Activated CD4-positive, CD25-positive, alpha-beta regulatory T cell treated with anti-CD3 and anti-CD28 coated beads, Interleukin-2, amount 50 U/mL, for 72 hours (primary cell): ENCODE measurements at regions not wholly inside any gene's neighbourhood (a gene's known extent, or its start where the extent isn't known, plus 50 kb on each side); places are given as distances from the start of the nearest gene placed in this dataset.

ENCODE experiments used
- DNase-seq: peaks from one replicate; pipeline ENCODE4 v3.0.0; 2021

DNA sequence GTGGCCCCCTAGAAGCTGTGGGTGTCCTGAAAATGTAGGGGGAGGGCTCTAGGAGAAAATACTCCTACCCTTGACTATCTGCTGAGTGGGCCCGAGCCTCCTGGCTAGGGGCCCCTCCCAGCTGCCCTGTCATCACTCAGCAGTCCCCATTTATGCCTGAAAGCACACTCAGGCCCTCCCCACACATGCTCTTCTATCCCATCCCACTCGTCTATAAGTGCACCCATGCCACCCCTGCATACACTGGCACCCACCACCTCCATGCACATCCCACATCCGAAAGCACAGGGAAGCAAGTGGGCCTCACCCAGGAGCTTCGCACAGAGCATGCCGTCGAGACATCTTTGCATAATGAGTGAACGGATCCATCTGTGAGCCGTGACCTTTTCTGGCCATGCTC, 80.4 kb upstream of the POU3F1 start:
- no peak for DNase-seq

DNA sequence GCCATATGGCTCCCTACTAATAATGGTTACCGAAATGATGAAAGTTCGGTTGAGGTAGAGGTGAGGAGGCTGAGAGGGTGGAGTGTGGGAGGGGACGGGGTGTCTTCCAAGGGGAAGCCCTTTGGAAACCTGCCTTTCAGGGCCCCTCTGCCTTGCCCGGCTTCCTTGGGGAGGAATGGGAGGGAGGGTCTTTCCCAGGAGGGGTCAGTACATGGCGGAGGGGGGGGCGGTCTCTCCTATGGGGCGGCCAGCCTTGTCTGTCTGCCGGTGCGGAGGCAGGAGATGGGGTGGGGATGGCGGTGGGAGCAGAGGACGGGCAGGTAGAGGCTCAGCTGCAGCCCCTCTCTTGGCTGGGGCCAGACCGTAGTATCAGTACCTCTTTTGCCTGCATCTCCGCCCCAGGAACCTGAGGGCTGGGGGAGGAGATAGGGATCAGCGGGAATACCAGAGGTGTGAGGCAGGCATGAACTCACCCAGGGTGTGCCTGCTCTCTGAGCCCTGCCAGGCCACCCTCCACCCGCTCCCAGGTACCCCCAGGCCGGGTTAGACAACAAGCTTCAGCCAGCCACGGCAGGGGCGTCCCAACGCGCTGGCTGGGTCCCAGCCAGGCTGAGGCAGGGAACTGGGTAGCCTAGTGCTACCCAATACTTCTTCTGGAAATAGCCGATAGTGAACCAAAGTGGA, 79.4 kb upstream of the POU3F1 start:
- DNase-seq, result no peak

DNA sequence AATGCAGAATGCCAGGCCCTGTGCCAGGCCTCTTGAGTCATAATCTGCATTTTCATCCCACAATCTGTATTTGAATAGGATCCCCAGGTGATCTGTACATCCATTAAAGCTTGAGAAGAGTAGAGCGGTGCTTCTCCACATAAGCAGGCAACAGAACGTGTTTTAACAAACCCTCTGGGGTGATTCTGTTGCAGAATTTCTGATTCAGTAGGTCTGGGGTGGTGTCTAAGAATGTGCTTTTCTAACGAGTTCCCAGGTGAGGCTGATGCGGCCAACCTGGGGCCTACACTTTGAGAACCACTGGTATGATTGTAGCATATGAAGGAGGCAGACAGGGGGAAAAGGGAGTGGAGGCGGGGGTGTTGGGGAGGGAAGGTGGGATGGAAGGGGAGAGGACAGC, 78.4 kb upstream of the POU3F1 start:
- DNase-seq, result no peak

DNA sequence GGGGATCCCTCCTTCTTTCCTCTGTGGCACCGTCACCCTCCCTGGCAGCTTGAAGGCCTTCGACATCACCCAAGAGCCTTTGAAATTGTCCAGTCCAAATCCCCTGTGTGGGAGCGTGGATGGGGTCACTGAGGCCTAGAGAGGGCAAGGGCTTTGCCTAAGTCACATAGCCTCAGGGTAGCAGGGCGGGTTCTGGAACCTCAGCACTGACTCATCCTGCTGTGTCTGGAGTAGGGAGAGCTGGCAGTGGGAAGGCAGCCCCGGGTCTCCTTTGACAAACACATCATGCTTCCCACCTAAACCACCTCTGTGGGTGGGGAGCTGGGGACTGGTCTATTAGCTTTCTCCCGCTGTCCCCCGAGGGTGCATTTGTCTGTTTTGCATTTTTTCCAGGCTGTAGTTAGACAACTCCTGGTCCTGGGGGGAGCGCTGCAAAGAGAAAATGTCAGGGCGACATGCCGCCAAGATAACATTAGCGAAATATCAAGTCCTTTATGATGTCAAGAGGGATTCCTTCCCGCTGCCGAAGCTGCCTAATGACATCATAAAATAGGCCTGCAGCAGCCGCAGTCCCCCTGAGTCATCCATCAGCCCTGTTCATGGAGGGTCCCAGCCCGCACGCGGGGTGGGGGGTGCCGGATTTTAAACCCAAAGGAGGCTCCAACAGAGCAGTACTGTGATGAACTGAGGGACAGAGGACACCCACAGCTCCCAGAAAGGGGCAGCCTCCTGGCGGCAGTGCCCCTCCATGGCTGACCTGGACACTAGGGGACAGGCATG, 77.0 kb upstream of the POU3F1 start:
- DNase-seq, result no peak

DNA sequence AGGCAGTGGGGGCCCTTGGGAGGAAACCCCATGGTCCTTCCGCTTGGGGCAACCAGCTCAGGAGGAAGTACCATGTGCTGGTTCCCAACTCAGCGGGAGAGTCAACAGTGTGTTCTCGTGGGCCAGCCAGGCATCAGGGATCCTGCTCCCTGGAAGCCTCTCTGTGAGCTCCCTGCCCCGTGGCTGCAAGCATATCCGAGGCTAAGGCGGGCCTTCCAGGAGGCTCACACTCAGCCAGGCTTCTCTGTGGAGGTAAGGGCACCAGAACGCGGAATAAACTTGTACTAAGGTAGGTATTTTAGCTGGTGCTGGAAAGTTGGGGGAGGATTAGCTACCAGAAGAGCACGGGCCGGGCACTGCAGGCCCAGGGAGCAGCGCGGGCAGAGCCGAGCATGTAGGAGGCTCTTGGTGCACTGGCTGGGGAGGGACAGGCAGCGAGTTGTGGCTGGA, 74.7 kb upstream of the POU3F1 start:
- DNase-seq, result no peak

DNA sequence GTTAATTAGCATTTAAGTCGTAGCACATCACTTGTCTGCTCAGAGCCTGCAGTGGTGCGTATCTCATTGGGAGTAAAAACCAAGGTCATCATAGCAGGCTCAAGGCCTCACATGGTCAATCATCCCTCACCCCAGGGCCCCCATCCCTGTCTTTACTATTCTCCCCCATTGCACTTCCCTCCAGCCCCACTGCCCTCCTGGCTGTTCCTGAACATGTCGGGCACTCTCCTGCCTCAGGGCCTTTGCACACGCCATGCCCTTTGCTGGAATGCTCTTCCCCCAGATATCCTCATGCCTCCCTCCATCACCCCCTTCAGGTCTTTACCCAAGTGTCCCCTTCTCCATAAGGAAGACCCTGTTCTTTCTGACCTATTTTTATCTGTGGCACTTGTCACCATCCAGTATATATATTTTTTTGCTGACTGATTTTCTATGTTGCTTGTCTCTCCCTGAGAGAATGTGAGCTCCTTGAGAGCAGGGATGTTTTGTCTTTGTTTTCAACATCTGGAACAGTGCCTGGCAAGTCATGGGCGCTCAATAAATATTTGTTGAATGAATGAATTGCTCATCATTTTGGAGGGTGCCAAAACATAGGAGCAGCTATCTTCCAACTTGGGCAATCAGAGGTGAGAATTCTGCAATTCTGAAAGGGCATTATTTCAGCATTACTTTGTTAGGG, 74.1 kb upstream of the POU3F1 start:
- no peak for DNase-seq

DNA sequence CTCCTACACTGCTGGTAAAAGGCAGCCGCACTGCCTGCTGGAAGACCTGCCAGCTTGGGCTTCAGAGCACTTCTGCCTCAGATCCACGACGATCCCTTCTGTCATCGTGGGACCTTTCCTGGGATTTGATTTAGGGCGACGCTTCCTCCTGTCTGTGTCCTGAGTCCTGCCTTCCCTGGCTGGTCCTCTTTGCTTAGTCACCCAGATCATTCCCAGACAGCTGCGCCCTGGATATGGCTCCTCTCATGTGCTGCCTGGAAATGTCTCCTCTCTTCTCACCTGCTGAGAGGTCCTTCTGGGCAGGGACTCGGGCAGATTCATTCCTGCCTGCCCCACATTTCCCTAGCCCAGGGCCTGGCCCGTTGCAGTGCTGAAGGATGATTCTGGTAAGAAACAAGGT, 72.4 kb upstream of the POU3F1 start:
- DNase-seq, result no peak

DNA sequence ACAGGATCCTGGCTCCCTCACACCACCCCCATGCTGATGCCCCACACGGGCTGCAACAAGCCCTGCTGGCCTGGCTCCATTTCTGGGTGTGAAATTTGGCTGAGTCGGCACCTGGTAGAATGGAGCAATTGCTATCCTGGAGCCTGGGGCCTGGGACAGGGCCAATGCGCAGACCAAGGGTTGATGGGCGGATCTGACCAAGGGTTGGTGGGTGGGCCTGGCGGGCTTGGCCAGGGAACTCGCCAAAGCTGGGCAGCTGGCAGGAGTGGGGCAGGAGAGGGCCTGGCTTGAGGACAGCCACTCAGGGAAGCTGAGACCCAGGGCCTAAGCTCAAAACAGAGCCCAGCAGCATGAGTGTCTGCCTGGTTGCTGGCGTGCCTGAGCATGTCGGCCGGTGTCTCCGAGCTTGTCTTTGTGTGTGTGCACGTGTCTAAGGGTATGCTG, 70.9 kb upstream of the POU3F1 start:
- no peak for DNase-seq

DNA sequence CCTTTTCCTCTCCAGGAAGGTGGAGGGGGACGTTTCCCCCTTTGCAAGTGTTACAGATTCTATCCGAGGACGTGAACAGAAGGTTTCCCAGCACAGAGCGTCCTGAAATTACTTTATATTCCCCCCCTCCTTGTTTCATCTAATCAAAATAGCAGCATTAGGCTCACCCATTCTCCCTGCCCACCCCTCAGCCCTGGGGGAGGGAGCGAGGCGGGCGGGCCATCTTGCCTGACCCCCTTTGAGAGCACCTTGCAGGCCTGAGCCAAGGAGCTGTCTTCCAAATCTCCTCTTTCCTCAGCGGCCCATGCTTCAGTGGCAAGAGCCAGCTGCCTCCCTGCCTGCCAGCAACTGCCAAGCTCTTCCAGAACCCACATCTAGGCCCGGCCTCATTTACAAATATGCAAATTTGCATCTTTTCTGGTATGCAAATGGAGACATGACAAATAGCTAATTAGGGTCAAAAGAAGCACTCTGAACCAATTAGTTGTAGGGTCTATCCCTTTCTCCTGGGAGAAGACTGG, 69.1 kb upstream of the POU3F1 start:
- DNase-seq, result no peak

DNA sequence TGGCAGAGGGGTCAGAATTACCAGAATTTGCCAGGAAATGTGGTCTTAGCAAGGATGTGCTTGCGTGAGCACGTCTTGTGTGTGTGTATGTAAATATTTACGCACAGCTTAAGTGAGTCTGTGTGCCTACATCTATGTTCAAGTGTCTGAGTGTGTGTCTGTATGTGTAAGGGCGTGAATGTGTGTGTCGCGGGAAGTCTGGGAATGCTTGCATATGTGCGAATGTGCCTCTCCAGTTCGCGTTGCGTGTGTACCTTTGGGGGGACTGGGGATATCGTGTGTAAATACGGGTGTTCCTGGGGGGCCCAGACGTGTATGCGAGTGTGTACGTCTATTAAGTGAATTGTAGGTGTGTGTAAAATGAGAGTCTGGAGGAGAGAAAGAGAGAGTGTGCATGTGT, 68.6 kb upstream of the POU3F1 start:
- no peak for DNase-seq

DNA sequence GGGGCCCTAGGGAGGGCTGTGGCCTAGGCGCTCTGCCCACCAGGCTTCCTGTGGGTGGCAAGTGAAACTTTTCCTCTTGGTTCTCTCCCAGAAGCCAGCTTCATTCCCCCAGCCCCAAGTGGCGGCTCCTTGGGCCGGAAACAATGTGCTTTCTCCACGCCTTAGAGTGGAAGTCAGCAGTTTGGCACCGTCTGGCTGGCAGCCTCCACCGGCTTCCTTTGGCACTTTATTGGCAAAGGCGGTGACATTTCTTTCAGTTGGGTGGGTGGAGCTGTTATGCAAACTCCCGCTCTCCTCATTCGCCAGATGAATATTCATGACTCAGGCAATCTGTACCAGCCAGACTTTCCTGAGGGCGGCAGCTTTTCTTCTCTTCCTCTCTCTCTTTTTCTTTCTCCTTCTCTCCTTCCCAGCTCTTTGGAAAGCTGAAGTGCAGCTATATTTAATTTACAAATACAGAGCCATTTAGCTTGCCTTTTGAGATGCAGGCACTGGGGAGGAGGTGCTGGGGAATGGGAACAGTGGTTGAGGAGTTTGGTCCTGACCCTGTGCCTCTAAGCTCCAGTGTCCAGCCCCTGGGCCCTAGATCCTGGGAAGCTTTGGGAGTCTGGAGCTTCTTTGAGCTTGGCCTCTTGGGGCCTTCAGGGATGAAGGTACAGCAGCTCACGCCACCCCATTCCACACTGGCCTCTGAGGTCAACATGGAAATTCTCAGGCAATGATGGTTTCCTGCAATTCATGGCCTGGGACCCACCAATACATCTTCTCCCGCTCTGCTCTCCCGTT, 67.8 kb upstream of the POU3F1 start:
- DNase-seq, result no peak

DNA sequence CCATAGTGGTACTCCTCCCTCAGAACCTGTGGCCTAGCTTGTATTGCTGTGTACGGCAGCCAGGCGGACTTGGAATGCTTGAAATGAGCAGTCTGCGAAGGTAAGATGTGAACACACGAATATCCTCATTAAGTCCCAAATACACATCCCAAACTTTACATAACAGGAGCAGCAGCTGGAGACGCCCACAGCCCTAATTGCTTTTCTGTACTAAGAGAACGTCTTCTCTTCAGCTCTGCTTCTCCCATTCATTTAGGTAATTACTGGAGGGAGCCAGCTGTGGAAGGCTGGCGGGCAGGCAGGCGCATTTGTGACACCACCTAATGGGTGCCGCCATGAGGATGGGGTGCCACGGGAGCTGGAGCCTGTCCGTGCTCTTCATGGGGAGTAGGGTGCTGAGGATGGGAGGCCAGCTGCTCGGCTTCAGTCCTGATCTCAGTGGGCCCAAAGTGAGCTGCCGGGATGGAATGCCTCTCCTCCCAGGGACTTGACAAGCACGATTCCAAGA, 66.6 kb upstream of the POU3F1 start:
- DNase-seq, result no peak

DNA sequence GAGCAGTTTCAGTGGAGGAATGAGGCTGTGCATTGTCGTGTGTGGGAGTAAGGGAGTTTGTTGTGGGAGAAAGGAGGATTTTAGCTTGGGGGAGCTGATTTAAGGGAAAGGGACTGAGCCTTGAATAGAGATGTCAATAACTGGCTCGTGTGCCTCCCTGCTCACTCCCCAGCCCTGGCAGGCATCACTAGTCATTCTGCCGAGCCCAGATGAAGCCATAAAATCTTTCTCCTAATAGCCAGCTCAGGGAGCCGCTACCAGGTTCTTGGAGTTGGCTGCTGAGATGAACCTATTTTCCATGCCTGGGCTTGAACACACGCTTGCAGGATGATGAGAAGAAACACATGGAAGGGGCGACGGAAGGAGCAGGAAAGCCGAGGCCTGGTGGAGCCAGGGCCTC, 65.0 kb upstream of the POU3F1 start:
- DNase-seq, result no peak

DNA sequence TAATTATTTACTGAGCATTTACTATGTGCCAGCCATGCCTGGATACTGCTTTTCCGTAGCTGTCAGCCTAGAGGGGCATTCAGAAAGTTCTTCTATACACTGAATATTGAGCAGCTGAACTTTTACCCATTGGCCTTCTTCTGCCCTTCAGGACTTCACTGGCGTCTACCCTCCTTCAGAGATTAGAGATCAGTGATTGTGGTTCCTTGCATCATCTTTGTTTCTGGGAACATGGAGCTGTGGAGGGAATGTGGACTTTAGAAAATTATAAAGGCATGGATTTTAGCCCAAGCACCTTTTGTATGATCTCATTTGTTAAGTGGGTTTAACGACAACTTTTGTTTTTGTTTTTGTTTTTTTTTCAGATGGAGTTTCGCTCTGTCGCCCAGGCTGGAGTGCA, 58.7 kb upstream of the POU3F1 start:
- DNase-seq, result no peak

DNA sequence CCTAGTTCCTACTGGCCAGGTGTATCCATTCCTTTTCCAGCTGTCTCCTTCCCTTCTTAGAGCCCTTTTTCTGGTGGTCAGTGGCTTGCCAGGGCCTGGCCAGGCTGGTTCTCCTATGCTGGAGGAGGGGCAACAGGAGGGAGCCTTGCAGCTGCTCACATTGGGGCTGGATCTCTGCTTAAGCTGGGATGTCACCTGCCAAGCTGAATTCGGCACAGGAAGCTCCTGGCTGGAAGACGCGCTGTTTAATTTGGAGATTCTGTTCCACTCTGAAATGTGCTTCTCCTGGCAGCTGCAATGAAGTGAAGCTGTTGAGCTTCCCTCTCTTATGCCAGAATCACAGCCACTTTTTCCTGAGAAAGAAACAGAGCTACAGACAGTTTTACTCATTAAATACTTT, 56.0 kb upstream of the POU3F1 start:
- DNase-seq, result no peak

DNA sequence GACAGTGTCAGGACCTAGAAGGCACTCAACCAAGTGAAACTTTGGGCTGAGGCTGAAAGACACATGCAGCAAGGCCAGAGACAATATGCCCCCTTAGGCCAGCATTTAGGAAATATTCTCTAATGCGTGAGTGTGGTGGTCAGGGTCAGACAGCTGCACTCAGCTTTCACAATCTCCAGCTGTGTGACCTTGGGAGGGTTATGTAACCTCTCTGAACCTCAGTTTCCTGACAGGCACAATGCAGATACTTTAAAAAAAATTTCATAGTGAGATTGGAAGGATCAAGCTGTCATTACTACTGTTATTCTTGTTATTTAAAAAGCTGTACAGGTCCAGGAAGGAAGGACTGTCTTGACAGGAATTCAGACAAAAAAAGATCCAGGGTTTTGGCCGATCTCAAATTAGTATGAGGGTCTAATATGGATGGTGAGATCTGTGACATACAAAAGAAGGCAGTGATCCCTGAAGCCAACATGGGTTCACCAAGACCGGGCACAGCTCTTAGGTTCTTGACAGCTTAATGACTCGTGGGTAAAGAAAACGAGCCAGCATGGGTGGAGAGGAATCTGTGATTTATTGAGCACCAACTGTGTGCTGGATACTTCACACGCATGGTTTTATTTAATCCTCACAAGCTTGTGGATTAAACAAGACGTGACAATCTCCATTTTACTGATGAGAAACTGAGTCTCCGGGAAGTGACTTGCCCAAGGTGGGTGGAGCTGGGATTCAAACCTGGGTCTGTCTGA, 54.6 kb upstream of the POU3F1 start:
- DNase-seq, result no peak

DNA sequence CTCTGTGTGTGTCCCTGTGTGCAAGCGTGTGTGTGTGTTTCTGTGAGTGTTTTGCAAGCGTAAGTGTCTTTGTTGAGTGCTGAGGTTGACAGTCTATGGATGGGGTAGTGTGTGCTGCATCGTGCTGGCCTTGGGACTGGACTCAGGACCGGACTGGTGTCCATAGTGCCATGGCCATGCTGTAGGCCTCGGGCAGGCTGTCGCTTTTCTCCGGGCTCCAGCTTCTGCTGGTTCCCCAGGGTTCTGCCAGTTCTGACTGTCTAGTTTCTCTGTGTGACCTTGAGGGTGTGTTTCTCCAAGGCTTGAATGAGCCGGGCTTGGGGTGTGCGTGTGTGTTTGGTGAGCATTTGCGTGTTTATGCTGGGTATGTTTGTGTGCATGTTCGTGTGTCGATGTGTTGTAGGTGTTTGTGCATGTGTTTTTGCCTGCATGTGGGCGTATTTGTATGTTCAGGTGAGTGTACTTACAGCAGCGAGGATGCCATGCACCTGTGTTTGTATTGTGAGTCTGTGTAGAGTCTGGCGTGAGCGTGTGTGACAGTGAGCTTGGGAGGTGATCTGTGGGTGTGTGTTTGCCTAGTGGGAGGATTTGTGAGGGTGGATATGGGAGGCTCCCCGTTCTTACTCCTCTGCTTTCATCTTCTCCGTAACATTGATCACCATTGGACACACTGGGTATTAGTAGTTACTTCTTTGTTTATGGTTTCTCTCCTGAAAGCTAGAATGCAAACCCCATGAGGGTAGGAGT, 51.7 kb upstream of the POU3F1 start:
- no peak for DNase-seq

DNA sequence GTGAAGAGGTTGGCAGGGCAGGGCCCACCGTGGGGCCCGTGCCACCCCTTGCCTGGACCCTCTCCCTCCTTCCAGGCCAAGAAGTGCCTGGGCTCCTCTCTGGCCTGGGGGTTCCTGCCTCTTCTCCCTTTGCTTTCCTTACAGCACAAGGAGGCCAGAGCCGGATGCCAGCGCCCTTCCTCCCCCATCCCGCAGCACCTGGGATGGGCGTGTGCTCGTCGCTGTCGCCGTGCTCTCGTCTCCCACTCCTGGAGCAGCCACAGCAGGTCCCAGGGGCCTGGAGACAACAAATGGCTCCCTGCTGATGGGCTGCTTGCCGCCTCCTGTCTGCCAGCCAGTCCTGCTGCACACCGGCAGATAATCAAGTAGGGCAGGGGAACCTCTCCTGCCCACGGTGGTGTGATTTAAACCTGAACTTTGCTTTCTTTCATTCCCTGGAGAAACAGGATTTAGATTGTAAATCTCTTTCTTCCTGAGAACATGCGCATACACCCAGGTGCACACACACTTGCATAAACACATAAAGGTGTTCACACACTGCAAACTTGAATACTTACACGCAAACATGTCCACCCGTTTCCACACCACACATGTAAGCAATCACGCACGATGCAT, 50.8 kb upstream of the POU3F1 start:
- no peak for DNase-seq
